ENCODE measurements at regions not wholly inside any gene's neighbourhood (a gene's known extent, or its start where the extent isn't known, plus 50 kb on each side); places are given as distances from the start of the nearest gene placed in this dataset.

DNA sequence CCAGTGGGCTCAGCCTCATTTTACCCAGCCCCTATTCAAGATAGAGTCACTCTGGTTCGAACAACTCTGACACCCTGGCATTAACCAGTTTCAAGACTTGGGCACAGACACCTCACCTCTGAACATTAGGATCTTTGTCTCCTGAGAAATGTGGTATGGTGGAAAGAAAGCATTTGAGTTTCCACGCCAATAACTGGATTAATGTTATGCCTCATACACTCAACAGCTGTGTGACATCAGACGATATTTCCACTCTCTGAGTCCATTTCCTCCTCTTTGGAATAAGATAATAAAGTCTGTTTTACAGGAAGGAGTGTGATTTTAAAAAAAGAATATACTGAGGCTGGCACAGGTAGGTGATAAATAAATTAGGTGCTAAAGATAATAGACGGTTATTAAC is 121.3 kb upstream of the CHL1 start:
- TF ChIP-seq POLR2A (IDR thresholded peaks at IDR 0.05): no peak
- TF ChIP-seq, protein P1, sequence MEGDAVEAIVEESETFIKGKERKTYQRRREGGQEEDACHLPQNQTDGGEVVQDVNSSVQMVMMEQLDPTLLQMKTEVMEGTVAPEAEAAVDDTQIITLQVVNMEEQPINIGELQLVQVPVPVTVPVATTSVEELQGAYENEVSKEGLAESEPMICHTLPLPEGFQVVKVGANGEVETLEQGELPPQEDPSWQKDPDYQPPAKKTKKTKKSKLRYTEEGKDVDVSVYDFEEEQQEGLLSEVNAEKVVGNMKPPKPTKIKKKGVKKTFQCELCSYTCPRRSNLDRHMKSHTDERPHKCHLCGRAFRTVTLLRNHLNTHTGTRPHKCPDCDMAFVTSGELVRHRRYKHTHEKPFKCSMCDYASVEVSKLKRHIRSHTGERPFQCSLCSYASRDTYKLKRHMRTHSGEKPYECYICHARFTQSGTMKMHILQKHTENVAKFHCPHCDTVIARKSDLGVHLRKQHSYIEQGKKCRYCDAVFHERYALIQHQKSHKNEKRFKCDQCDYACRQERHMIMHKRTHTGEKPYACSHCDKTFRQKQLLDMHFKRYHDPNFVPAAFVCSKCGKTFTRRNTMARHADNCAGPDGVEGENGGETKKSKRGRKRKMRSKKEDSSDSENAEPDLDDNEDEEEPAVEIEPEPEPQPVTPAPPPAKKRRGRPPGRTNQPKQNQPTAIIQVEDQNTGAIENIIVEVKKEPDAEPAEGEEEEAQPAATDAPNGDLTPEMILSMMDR (IDR thresholded peaks at IDR 0.05): no peak
